GM04503 (cell line): ENCODE measurements at regions not wholly inside any gene's neighbourhood (a gene's known extent, or its start where the extent isn't known, plus 50 kb on each side); places are given as distances from the start of the nearest gene placed in this dataset.

ENCODE experiments used
- DNase-seq: peaks from one replicate; pipeline ENCODE4 v3.0.0-alpha.2; 2012; ENCODE audit warnings: low read depth

DNA sequence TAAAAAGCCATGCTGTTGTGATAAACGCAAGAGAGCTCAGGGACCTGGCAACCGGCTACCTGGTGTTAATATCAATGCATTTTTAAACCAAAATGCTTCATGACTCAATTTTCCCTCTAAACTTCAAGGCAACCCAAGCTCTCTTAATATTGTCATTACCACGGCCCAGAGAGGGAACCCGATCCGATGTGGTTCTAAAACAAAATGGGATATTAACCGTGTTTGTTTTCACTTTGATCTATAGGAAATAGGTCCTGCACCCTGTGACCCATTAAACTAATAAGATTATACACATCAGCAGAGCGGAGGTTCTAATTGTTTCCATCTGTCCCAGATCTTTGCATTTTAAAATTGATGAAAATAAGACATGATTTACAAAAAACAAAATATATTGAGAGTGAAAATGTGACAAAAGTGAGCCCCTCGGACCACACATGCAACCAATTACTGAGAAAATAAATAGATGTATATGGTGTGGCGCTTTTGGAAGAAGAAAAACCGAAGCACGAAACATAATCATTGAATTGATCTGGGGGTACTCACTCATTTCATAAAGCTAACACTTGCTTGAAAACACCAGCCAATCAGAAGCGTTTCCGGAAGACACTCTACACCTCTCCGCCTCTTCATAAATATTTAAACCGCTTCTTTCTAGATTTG lies 290.3 kb upstream of the NFE2L3 start:
- no peak for DNase-seq

DNA sequence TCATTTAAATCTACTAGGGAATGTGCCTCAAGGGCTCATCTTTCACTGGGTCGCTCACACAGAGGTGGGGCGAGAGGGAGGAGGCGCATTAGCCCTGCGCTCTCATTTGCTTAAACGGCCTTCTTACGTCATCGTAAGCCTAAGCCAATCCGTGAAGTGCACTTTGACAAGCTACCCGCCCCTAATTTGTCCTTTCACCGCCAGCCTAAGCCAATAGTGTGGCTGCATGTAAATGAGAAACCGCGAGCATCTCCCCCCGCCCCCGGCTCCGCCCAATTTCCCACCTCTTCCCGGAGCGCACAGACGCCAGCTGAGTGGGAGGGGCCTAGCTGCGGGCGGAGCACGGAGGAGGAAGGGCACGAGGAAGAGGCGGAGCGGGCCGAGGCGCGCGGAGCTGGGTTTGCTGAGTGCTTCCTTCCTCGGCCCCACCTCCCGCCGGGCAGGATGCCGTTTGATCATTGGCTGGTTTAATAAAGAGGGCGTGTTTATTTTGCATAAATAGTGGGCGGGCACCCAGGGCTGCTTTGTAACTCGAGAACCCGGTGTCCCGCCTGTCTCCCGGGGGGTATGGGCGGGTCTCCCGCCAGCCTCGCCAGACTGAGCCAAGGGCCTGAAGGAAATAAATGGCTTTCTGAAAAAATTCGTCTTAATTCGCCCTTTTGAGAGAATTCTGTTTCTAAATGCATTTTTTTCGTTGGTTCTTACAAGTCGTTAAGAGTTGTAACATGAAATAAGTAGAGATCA lies 289.6 kb upstream of the NFE2L3 start:
- peak; percentile 100 for DNase-seq

DNA sequence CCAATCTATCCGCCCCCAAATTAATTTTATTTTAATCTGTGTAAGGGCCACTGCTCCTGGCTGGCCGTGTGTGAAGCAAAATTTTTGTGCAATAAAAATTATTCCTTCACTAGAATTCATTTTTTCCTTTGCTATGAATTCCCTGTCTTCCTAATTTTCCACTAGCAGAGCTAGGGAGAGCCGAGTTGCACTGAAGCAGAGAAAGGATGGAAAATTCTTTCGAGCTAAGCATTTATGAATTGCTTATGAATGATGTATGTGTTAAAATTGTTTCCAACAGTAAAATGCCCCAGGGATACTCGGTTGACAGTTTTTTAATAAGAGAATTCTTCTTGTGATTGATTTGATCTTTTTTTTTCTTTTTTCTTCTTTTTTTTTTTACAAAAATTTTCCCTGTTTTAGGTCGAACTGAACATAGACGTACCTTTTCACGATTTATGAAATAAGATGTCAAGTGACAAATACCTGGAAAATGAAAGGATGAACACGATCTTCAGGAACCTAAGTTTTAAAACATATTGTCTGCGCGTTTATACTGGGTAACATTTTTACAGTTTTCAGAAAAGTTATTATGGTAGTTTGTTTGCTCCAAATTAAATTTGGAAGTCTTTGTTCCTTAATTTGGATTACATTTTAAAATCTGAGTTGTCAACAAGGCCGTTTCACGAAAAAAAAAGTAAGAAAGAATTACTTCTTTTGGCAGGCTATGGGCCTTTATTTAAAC lies 288.8 kb upstream of the NFE2L3 start:
- DNase-seq = no peak

DNA sequence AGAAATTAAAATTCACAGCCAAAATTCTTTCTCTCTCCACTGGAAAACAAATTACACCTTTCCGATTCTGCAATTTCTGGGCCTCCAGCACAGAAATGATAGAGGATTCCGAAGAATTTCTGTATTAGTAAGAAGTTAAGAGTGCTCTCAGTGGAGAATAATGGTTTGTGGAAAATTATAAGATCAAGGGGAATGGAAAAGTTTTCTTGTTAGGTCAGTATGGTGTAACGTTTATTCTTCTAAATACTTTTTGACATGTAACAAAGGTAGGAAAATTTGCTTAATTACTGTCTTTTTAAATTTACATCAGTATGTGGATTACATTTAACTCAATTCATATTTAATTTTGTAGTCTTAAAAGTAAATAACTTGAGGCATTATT lies 288.3 kb upstream of the NFE2L3 start:
- no peak for DNase-seq

DNA sequence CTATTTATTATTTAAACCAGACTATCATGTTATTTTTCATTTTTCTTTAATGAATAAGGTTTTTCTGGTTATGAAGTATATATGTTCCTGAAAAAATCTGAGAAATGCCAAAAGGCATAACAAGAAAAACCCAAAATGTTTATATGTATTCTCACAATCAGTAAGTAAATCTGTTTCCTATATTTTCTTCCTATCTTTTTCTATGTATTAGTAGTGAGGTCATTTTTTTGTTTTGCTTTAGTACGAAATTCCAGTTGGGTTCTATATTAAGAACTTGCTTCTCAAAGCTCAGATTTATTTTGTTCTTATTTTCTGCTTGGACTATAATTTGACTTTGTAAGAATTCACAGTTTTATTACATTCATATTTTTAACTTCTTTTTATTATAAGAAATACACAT lies 287.5 kb upstream of the NFE2L3 start:
- DNase-seq = no peak

DNA sequence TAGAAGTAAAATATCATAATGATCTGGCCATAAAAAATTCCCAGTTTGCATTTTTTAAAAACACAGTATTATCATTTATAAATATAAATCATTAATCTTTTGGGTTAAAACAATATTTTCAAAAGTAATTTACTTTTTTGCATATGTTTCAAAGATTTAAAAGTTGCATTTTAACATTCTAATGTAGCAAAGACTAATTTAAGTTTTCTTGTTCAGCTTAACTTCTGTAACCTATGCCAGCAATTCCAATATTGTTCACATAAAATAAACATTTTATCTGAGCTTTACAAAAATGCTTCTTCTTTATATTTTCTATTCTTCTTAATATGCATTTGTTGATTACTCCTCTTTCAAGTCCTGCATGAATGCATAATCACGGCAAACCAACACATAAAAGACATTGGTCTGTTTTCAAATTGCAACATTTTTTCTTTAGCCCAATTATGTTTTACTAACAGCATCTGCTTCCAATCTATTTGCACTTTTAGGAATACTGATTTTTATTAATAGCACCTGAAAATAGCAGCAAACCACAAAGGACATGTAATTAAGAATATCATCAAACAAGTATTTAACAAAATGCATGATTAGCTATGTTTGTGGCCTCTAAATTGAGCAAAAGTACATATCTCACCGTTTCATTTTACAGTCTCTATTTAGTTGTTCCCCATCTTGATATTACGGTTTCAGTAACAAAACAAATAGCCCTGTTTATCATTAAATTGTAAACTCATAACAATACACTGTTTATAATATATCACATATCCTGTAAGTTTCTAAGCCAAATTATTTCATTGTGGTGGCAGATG lies 286.9 kb upstream of the NFE2L3 start:
- DNase-seq = no peak

DNA sequence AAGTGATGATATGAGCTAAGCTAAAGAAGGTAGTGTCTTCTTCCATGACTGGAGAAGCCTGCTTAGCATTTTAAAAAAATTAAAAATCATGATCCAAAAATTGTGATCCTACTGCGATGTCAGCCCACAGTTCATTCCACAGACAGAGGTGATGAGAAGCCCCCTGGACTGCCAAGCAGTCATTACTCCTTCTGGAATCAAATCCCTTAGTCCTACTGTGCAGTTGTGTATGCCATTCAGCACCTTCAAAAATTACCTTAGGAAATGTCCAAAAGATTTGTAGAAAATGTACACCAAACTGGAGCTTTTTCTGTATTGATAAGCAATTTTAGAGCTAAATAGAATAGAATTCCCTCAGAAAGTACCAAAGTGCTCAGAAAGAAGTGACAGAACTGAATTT lies 283.5 kb upstream of the NFE2L3 start:
- no peak for DNase-seq

DNA sequence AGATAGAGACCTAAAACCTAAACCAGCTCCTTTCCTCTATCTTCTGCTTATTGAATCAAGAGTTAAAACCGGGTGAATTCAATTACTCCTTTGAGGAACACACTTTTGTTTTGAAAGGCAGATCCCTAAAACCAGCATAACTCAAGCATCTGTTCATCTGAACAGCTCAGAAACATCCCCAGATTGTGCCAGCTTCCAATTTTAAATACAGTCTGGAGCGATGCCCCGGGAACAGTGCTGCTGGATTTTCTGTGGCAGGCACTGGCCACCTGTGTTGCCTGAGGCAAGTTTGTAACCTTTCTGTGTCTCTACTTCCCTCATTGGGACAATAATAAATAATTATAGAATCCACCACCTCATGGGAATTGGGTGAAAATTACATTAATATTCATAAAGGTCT lies 281.4 kb upstream of the NFE2L3 start:
- no peak for DNase-seq

DNA sequence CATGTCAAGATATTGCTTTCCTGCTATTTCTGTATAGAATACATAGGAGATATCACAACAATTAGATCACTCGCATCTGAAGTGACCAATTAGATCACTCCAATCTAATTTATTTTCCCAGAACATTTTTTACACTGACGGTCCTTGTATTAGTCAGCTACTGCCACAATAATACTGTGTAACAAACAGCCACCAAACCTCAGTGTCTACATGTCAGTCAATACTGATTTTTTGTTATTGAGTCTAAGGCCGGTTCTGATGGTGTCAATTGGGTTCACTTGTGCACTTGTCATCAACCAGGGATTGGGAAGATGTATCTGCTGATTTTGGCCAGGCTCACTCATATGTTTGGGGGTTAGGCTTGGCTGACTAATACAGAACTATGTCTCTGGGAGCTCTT lies 275.9 kb upstream of the NFE2L3 start:
- DNase-seq = no peak

DNA sequence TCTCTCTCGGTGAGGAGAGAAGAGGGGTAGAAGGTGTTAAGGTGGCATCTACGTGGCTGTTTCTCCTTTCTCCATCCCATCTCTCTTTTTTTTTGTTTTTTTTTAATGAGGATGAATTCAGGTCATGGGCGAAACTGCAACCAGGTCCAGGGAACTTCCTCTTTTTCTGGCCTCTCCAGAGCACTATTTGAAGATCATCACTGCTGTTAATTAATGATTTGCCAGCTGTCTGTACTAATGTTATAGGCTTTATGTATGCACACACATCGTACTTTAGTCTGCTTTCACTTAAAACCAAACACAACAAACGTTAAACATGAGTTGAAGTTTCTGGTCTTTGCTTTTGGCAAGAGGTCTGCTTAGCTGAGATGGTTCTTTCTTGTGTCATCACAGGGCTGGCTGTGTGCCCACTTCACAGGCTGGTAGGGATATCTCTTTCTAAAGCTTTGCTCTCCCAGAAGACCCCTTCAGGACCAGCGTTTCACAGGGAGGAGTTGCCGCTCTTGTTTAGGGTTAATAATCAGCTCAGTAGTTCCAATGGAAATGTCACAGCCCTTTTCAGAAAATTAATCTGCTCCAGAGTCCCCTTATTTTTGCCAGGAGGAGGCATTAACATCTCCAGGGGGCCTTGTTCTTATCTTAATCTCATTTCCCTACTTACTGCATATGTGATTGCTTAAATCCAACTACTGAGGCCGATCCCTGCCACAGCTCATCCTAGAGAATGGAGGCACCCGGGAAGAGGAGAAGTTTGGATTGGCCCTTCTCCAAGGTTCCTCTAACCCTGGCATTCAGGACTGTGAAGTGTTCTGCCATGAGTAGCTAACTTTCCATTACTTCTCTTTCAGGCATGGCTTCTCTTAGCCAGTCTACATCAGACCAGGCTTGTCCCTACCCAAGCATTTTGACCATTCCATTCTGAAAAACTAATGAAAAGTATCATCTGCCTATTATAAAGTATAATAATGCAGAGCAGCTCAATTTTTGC lies 273.9 kb upstream of the NFE2L3 start:
- no peak for DNase-seq

DNA sequence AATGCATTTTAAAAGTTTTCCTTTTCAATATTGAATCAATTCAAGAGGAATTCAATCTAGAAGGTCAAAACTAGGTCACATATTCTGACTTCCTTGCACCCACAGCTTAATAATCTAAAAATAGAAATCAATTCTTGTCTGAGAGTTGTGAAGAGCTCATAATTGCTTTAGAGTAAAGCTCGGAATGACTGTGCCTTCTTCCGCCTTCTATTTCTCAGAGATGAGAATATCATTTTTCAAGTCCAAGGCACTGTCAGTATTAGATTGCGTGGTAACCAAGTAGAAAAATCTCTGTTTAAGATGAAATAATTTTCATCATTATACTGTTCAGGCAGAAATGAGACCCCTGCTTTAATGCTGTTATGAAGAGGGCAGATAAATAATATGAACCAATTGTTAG lies 272.2 kb upstream of the NFE2L3 start:
- DNase-seq = no peak

DNA sequence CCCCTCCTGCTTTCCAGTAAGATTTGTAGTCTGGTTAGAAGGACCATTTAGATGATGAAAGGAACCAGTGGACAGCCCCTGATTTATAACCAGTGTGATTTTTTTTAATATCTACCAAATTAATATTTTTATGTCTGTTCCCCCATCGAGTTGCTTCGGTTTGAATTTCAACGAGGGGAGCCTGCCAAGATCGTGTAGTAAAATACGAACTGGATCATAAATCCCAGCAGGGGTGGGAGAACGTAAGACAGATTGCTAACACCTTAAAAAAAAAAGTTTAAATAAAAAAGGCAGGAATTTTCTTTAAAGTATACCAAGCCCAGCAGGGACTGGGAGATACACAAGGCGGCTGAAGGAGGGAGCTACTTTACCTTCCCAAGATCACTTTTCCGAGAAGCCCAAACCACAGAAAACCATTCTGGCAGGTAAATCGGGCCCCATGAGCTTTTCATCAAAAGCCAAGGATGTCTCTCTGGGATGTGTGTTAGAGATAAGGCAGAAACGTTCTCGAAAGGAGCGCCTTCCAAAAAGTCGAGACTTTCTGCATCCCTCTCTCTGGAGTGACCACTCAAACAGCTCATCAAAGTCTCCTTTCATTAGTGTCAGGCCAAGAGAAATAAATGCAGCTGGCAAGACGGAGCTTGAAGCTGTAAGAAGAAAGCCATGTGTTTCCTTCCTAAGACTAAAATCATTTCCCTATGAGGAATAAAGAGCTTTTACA lies 270.5 kb upstream of the NFE2L3 start:
- no peak for DNase-seq

DNA sequence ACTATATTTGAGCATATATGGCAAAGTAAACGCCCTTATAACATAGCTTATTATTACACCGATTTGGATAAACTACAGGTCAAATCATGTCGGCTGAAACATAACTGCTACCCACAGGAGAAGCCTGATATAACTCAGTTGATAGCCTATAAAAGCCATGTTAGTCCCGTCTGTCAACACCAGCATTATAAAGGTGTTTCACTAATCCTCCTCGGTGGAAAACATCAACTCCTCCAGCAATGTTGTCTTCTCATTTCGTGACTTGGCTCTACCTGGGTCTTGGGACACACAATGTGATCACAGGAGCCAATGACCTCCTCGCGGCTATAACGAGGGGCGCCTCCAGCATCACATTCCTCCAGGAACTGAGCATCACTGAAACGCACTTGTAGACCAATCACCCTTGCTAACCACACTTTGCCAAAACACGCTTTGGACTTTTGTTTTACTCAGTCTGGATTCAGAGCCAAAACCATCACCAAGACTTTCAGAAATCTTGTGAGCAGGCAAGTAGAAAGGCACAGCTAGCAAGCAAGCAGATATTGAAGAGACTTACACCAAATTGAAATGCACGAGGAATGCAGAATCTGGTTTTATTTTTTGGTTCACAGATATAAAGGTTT lies 269.7 kb upstream of the NFE2L3 start:
- DNase-seq = no peak

DNA sequence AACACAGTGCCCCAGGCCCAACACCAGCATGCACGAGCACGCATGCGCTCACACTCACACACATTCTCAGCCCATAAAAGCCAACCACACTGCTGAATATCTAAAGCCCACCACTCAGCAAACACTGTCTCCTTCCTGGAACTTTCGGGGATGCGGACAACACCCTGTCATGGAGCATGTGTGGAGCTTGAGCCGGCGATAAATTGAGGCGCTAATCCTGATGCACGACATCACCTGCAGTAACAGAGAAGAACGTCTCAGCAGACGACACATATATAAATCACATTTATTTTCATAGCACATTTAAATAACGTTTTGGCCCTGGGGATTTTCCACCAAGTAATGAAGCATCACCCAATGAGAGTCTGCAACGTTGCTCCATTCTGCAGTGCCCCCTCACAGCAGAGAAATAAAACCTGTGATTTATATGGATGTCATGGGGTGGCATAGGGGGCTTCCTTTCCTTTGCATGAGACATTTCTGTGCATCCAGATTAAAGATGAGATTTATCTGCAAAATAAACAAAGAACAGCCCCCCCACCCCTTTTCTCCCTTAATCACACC lies 267.7 kb upstream of the NFE2L3 start:
- DNase-seq = no peak

DNA sequence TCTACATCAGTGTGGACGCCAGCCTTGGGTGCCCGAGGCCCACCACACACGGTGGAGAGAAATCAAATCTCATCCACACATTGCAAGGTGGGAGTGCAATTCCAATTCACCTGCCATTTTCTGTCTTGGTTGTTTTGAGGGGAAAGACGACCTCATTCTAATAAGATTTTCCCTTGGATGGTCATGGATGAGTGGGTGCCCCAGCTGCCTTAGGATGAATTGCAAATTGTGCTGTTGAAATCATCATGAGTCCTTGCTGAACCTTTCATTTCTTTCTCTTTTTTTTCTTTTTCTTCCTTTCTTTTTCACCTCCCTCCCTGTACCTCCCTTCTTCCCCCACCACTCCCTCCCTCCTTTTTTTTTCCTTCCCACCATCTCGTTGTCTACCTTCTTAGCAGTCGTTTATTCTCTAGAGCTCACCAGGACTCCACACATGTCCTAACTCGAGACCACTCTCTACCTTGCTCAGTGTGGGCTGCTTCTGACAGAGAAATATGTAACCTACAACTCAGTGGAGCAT lies 266.9 kb upstream of the NFE2L3 start:
- no peak for DNase-seq

DNA sequence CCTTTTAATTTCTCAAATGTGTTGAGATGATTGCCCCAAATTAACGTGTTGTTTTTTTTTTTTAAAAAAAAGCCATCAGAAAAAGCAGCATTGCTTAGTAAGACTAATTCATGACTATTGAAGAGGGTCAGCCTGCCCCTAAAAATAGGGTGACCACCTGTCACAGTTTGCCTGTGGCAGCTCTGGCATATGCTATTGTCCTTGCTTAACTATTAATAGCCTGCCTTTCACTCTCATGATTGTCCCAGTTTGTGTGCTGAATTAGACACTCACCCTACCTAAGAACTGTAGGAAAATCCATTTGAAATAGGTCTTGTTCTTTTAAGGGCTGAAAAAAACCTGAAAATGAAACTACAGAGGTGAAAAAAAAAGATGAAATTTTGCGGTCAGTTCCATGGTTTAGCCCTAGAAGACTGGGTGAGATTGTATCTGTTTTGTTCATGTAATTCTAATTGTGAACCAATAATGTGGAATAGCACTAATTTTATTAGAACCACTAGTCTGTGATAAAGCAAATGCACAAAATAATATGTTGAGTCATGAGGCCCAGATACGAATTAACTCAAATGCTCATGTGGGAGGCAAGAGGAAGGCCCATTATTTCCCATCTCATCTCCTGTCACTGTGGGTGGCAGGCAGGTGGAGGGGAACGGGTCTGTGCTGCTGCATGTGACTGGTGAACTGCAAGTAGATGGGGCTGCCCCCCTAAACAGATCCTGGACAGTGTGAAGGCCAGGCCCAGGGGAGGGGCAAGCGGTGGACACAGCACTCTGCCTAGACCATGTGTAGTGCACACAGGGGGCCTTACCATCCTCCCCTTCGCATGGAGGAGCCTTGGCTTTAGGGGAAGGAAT lies 265.4 kb upstream of the NFE2L3 start:
- DNase-seq = no peak

DNA sequence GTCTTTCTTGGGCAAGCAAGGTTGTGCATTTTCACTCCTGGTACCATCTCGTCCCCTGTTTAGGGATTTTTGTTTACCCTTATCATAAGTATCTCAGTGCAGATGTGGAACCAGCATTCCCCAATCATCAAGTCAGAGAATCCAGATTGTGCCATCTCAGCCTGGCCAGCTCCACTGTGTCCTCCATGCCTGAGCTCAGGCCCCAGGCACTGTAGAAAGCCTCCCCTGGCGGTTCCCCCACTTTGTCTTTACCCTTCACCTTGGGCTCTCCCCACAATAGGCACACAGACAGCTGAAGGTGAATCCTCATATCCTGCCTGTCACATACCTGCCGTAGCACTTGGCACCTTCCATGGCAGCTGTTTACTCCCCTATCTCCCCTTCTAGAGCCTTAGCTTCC lies 264.7 kb upstream of the NFE2L3 start:
- no peak for DNase-seq

DNA sequence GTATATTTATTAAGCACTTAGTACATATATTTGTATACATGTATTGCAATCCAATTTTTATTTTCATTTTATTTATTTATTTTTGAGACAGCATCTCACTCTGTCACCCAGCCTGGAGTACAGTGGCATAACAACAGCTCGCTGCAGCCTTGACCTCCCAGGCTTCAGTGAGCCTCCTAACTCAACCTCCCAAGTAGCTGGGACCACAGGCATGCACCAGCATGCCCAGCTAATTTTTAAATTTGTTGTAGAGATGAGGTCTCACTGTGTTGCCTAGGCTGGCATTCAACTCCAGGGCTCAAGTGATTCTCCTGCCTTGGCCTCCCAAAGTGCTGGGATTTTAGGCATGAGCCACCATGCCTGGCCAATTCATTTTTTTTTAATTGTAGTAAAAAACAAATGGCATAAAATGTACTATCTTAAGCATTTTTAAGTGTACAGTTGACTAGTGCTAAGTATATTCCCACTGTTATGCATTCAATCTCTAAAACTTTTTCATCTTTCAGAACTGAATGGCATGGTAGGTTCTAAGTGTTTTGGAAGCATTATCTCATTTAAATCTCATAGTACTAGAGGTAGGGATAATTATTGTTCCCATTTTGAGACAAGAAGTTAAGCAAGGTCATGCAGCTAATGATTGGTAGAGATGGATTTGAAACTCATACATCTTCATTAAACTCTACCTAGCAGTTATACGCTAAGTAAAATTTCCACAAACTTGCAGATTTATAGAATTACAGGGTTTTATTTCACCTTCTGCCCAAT lies 264.0 kb upstream of the NFE2L3 start:
- DNase-seq = no peak
